ENCODE measurements at regions not wholly inside any gene's neighbourhood (a gene's known extent, or its start where the extent isn't known, plus 50 kb on each side); places are given as distances from the start of the nearest gene placed in this dataset.

- H3K4me1 ChIP-seq, result no peaks in the 10 kb centered on the region
- no peaks in the 10 kb centered on the region for H3K36me3 ChIP-seq
- in situ Hi-C loops (cut with MboI; ENCODE audit: low sequenced_read_pairs in 4 of 4), result no loop called here
- H3K27me3 ChIP-seq, result no peaks in the 10 kb centered on the region
- H3K4me3 ChIP-seq, result no peak overlapping the region
- no peak for DNase-seq
- ATAC-seq, result no peak
- H3K27ac ChIP-seq, result no peak overlapping the region
- TF ChIP-seq POLR2A (IDR thresholded peaks at IDR 0.05) (no peak), CTCF (IDR thresholded peaks at IDR 0.05 in 4 of 5, conservative IDR thresholded peaks at IDR 0.05 in 1 of 5) (no peak)
- H3K9me3 ChIP-seq, result no peaks in the 10 kb centered on the region
- intact Hi-C loops (cut with DNase I; ENCODE audit: low total_unique reads), result no loop called here
These were observed 228.5 kb downstream of the ZBBX start for GRCh38 chr3:167151636-167152035.

- Histone ChIP-seq H3K4me1 (no peaks in the 10 kb centered on the region), H3K27ac (no peak overlapping the region), H3K36me3 (no peaks in the 10 kb centered on the region), H3K27me3 (no peaks in the 10 kb centered on the region), H3K9me3 (no peaks in the 10 kb centered on the region), H3K4me3 (no peak overlapping the region)
- in situ Hi-C loops (cut with MboI; ENCODE audit: low sequenced_read_pairs in 4 of 4) (no loop called here), intact Hi-C loops (cut with DNase I; ENCODE audit: low total_unique reads) (no loop called here)
- ATAC-seq (no peak), DNase-seq (no peak)
- no peak for TF ChIP-seq CTCF (IDR thresholded peaks at IDR 0.05 in 4 of 5, conservative IDR thresholded peaks at IDR 0.05 in 1 of 5)
- no peak for TF ChIP-seq POLR2A (IDR thresholded peaks at IDR 0.05)
These were observed 232.0 kb downstream of the ZBBX start for GRCh38 chr3:167148136-167148535.

- no peaks in the 10 kb centered on the region for H3K27me3 ChIP-seq
- DNase-seq (no peak), ATAC-seq (no peak)
- no peaks in the 10 kb centered on the region for H3K4me1 ChIP-seq
- intact Hi-C loops (cut with DNase I; ENCODE audit: low total_unique reads), result no loop called here
- H3K4me3 ChIP-seq, result no peak overlapping the region
- no peaks in the 10 kb centered on the region for H3K36me3 ChIP-seq
- no peaks in the 10 kb centered on the region for H3K9me3 ChIP-seq
- no peak for TF ChIP-seq POLR2A (IDR thresholded peaks at IDR 0.05)
- no peak for TF ChIP-seq CTCF (IDR thresholded peaks at IDR 0.05 in 4 of 5, conservative IDR thresholded peaks at IDR 0.05 in 1 of 5)
- no peak overlapping the region for H3K27ac ChIP-seq
- in situ Hi-C loops (cut with MboI; ENCODE audit: low sequenced_read_pairs in 4 of 4), result no loop called here
These were observed 233.2 kb downstream of the ZBBX start for GRCh38 chr3:167146911-167147310.

GRCh38 chr3:167125612-167126407 lies 254.3 kb downstream of the ZBBX start:
- ATAC-seq (no peak), DNase-seq (no peak)
- Histone ChIP-seq H3K27me3 (no peaks in the 10 kb centered on the region), H3K36me3 (no peaks in the 10 kb centered on the region), H3K4me1 (no peaks in the 10 kb centered on the region), H3K4me3 (no peak overlapping the region), H3K27ac (no peak overlapping the region), H3K9me3 (no peaks in the 10 kb centered on the region)
- in situ Hi-C loops (cut with MboI; ENCODE audit: low sequenced_read_pairs in 4 of 4), result no loop called here
- TF ChIP-seq CTCF (IDR thresholded peaks at IDR 0.05 in 4 of 5, conservative IDR thresholded peaks at IDR 0.05 in 1 of 5), result no peak
- no peak for TF ChIP-seq POLR2A (IDR thresholded peaks at IDR 0.05)
- intact Hi-C loops (cut with DNase I; ENCODE audit: low total_unique reads), result no loop called here

GRCh38 chr3:167120828-167121227 lies 259.3 kb downstream of the ZBBX start:
- no peak for TF ChIP-seq POLR2A (IDR thresholded peaks at IDR 0.05)
- TF ChIP-seq CTCF (IDR thresholded peaks at IDR 0.05 in 4 of 5, conservative IDR thresholded peaks at IDR 0.05 in 1 of 5), result no peak
- no peak overlapping the region for H3K4me3 ChIP-seq
- H3K9me3 ChIP-seq, result no peaks in the 10 kb centered on the region
- no peaks in the 10 kb centered on the region for H3K36me3 ChIP-seq
- intact Hi-C loops (cut with DNase I; ENCODE audit: low total_unique reads), result no loop called here
- no peak overlapping the region for H3K27ac ChIP-seq
- no peaks in the 10 kb centered on the region for H3K27me3 ChIP-seq
- no peaks in the 10 kb centered on the region for H3K4me1 ChIP-seq
- ATAC-seq (no peak), DNase-seq (no peak)
- in situ Hi-C loops (cut with MboI; ENCODE audit: low sequenced_read_pairs in 4 of 4), result no loop called here

Measured in gastrocnemius medialis (tissue), 4 donors.